ENCODE measurements at regions not wholly inside any gene's neighbourhood (a gene's known extent, or its start where the extent isn't known, plus 50 kb on each side); places are given as distances from the start of the nearest gene placed in this dataset.

DNA sequence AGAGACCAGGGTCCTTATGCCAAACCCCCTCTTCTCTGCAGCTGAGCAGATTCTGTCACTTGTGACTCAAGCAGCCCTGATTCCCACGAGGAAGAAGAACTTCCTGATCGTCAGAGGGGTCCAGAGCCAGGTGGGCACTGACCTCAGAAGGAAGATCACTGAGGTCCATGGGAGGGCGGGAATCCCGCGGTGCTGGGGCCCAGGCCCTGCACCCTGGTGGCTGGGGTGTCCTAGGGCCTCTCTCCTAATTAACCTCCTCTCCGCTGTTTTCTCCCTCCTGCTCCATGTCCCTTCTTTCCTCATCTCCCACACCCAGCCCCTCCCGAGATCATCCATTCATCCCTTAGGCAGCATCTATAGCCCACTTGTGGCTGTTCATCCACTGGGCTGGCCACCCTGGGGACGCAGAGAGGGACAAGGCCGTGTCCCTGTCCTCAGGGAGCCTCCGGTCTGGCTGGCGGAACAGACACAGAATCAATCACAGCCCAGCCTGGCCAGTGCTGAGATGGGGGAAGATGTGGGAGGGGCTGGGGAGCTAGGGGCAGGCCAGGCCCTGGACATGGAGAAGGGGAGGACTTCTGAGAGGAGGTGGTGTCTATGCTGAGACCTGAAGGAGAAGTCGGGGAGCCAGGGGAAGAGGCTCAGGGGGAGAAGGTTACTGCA, 638.3 kb downstream of the MATN1 start:
- TF ChIP-seq, protein P1, sequence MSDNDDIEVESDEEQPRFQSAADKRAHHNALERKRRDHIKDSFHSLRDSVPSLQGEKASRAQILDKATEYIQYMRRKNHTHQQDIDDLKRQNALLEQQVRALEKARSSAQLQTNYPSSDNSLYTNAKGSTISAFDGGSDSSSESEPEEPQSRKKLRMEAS (IDR thresholded peaks at IDR 0.05; ENCODE audit: low read depth, low read length) = no peak
- TF ChIP-seq, protein P2, sequence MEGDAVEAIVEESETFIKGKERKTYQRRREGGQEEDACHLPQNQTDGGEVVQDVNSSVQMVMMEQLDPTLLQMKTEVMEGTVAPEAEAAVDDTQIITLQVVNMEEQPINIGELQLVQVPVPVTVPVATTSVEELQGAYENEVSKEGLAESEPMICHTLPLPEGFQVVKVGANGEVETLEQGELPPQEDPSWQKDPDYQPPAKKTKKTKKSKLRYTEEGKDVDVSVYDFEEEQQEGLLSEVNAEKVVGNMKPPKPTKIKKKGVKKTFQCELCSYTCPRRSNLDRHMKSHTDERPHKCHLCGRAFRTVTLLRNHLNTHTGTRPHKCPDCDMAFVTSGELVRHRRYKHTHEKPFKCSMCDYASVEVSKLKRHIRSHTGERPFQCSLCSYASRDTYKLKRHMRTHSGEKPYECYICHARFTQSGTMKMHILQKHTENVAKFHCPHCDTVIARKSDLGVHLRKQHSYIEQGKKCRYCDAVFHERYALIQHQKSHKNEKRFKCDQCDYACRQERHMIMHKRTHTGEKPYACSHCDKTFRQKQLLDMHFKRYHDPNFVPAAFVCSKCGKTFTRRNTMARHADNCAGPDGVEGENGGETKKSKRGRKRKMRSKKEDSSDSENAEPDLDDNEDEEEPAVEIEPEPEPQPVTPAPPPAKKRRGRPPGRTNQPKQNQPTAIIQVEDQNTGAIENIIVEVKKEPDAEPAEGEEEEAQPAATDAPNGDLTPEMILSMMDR (IDR thresholded peaks at IDR 0.05; ENCODE audit: low read depth, low read length) = no peak

All from NB4 (cell line).